ENCODE measurements at regions not wholly inside any gene's neighbourhood (a gene's known extent, or its start where the extent isn't known, plus 50 kb on each side); places are given as distances from the start of the nearest gene placed in this dataset.

DNA sequence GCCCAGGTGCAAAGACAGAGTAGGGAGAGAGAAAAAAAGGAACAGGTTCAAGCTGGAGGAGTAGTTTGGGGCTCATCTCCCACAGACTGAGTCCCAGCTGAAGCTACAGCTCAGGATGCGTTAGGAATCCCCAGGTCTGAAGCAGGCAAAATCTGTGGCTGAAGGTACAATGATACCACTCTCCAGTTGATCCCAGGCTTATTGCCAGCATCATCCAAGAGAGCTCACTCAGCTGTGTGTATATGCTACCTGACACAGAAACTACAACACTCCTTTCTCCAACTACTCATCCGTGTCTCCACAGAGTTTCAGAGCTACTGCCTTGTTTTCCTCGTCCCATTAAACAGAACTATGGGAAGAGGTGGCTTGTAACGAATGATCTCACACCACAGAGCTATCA, 851.3 kb downstream of the GRID1 start:
- no peak for DNase-seq

DNA sequence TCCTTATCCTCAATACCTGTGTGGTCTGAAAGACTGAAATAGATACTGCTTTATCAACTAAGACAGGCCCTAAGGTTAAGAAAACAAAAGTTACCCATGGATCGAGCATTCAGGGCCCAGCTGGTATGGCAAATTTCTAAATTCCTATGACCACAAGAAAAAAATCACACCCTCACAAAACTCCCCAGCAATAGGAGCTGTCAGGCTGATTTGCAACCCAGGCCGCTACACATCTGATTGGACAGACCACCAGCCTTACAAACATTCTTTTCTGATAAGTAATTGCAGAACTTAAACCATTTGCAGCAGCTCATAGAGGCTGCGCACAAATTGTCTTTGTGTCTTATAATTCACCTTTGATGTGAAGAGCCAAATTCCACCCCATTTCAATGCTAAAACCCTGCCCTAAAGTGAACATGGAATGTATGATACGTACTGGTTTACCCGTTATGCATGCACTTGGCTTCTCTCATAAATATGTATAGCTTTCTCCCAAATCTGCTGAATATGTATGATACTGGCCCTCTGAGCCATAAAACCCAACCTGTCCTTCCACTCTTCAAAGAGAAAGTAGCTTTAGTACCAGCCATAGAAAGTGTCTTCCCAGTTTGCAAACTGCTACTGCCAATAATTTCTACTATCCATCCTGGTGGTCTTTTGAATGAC, 842.5 kb downstream of the GRID1 start:
- no peak for DNase-seq

DNA sequence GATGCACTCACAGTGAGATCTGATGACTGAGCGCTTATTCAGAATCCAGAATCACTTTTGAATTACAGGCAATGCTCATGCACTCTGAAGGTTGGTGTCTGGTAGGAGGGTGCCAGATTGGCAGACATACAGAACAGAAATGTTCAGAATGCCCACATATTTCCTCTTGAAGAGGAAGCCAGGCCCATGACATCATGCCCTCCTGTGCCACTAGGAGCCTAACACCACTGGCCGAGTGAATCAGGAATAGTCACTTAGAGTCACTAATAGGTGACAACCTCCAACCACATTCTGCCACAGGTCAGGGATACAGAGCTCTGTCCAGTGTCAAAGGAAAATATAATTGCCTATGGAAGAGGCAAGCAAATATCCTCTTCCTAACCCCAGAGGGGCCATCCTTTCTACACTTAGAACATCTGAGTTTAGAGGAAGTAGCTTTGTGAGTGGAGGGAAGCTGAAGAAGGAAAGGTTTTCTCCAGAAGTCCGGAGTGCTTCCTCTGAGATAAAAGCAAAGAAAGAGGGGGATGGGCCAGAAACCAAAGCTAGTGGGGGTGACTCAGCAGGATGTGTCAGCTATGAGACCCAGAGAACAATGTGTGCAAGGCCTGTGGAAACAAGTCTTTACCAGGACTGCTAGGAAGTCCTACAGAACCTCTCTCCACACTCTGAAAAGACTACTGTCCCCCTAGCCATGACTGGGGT, 838.8 kb downstream of the GRID1 start:
- DNase-seq, result no peak

DNA sequence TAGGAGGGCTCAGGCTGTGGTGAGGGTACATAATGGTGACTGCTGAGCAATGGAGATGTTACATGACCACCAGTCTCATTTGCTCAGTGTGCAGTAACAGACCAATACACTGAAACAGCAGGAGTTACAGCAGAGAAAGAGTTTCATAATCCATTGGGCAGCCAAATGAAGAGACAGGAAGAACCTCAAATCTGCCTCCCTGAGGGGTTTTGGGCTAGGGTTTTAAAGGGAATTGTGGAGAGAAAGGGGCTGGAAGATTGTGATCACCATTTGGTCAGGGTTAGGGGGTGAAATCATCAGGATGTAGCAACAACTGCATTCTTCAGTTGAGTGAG, 838.3 kb downstream of the GRID1 start:
- no peak for DNase-seq

DNA sequence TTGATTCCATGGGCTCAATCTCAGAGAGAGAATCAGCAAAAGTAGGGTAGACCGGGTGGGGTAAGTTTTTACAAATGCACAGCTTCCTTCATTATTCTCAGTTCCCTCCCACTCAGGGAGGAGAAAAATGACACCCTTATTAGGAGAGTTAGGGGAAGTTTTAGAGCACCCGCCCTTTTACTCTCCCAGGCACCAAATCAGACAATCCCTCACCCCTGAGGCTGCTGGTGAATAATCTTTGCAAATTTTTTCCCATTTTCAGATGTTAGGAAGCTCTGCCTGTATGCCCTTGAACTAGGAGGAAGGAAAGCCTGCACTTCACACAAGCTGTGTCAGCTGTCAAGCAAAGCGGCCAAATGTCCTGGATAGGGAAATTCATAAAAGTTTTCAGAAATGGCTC, 834.9 kb downstream of the GRID1 start:
- DNase-seq, result no peak

DNA sequence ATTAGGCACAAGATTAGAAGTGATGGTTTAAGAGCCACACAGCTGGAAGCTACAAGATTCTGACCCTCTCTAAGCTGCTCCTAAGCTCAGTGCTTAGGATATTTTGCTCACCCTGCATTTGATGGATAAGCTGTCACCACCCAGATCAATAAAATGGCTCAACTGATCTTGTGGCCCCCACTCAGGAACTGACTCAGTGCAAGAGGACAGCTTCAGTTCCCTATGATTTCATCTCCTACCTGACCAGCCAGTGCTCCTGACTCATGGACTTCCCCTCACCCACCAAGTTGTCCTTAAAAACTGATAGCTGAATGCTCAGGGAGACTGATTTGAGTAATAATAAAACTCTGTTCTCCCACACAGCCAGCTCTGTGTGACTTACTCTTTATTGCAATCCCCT, 833.8 kb downstream of the GRID1 start:
- no peak for DNase-seq

DNA sequence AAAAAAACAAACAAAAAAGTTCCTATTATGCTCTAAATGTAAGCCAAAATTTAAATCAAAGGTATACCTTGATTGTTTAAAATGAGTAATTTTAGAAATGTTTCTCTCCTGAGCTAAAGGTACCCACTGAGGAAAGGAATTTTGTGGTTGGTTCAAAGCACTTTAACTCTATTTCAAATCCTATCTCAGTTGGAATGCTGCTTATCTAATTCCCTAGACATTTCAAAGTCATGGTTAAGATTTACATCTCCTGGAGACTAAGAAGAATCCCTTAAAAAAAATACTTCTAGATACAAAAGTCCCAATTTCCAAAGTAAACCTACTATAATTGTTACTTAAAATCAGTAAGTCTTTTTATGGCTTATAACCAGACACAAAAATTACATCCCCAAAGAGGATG, 830.7 kb downstream of the GRID1 start:
- DNase-seq, result no peak

DNA sequence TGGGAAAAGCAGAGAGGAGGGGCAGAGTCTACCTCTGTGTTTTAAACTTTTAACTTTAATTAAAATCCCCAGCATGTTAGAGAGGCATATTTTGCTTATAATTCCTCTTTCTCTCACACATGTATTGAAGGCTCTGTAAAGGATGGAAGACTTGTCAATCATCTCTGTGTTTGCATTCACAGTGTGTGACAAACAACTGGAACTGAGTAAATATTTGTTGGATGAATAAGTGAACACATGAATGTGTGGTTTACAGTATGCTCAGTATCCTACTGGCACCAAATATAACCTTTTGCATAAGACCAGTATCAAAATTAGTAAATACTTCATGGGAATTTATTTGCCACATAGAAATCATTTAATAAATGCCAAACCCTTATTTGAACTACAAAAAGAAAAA, 829.0 kb downstream of the GRID1 start:
- DNase-seq, result no peak

DNA sequence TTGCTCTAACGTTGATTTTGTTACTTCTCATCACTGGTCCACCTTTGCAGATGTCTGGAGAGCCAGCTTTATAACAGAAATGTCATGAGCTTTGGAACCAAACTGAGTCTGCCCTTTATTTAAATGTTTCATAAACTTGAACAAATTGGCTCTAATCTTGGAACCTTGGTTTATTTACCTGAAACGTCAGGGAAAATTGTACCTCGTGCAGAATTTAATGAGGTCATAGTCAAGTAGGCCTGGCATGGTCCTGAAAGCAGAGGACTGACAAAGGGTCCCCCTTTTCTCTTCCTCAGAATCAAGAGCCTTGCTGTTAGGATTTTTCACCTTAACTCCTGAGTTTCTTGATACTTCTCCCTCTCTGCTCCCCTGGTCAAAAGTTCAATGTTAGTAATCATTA, 828.0 kb downstream of the GRID1 start:
- DNase-seq, result no peak

DNA sequence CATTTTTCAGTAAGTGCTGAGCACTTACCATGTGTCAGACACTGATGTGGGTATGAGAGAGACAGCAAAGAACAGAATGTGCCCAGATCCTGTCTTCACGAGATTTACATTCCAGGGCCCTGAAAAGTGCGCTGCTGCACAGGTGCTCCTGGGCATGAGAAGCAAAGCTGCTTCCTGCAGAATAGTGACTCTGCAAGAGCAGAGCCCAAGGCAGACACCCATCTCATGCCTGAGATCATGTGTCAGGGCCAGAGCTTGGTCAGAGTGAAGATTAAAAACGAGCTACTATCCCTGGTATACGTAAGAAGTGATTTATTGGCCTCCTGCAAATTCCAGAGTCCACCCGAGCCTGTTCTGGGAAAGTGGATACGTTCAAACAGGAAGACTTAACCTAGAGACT, 824.4 kb downstream of the GRID1 start:
- no peak for DNase-seq

DNA sequence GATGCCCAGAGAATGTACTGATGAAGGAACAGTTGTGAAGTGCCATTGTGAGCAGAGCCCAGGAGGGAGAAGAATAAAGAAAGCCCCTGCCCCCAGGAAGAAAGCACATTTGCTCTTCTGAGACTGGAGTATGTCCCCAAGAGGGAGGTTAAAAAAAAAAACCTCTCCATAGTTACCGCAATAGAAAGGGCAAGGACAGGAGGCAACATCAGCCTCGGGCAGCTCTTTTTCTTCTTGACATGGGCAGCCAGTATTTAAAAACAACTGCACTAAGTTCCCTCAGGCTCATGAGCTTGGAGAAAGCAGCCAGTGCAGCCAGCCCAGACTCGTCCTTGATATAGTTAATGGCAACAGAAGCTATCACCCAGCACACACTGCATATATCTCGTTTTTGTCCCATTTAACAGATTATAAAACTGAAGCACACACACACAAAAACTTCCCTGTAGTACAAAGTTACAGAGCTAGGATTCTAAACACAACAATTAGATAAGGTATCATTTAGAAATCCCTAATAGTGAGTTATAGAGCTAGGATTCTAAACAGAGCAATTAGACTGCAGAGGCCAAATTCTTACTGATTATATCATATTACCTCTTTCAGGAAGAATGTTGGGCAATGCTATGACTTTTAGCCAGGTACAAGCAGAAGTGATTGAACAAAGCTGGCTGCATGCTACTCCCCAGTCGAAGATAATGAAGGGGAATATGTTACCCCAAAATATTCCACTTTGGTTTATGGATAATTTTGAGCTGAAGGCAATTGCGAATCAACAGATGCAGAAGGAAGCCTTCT, 823.5 kb downstream of the GRID1 start:
- no peak for DNase-seq

DNA sequence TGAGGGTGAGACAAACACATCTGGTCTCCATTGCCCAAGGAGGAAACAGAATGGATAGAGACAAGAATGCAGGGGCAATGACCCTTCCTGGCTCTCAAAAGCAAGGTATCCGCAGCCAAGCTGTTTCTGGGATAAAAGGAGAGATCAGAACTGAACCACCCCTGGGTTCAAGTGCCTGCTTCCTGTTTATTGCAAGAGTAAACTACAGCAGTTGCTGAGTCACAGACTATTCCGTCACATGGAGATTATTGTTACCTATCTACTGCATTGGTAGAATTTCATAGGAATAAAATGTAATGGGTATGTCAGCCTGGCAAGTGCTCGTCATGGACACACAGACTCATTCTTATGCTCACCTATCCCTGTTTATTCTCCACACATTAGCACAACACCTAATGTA, 821.6 kb downstream of the GRID1 start:
- DNase-seq, result no peak

DNA sequence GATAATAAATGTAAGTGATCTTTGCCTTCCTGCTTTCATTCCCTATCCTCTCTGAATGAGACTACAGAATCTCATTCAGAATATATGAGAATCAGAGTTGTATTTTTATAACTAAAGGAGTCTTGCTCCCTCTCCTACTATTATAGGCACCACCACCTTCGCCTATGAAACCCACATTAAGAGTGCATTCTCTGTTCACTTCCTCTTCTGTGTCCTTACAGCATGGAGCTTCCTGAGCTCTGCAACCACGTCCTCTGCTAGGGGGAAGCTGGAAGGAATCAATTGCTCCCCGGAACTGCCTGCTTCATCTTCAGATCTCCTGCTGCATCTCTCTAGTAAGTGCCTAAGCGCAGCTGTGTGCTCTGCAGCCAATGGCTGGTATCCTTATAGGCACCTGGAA, 820.7 kb downstream of the GRID1 start:
- DNase-seq, result no peak

DNA sequence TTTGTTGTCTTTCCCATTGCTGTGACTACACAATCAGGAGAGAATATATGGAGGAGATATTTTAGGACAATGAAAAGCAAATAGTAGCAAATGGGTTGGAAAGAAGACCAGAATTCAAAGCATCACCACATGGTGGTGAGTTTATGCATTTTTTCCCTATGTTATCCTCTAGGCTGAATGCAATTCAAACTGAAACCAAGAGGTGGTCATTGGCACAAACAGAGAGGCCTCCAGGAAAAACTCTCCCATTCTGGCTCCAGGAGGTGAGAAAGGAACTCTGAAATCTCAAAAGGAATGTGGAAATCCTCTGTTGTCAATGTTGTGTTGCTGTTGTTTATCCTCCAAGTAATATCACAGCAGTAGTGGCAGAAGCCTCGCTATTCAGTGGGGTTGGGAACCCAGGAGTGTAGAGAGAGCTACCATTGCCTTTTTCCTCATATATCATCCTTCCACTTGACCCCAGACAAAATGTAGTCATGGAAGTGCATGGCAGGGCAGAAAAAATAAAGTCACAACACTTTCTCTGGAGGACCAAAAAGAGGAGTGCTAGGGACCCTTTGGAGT, 819.1 kb downstream of the GRID1 start:
- no peak for DNase-seq

DNA sequence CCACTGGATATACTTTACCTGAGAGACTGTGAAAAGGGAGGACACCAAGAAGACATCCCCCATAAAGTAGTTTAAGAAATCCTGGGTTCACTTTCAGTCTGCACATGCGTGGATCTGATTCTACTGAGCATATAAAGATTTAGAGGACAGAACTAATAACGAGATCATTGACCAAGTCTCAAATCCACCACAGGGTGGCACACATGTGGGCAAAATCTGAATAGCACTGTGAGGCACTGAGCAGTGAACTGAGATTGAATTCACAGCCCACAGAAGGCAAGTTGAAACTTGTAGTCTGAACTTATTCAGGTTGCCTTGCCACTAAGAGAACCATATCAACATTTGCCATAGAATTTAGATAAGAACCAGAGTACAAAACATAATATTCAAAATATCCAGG, 818.6 kb downstream of the GRID1 start:
- peak; percentile 17 for DNase-seq

Data from stimulated activated CD4-positive, alpha-beta T cell treated with anti-CD3 and anti-CD28 coated beads, Interleukin-15, amount 100 ng/mL, for 24 hours (primary cell).